ENCODE measurements at regions not wholly inside any gene's neighbourhood (a gene's known extent, or its start where the extent isn't known, plus 50 kb on each side); places are given as distances from the start of the nearest gene placed in this dataset.

DNA sequence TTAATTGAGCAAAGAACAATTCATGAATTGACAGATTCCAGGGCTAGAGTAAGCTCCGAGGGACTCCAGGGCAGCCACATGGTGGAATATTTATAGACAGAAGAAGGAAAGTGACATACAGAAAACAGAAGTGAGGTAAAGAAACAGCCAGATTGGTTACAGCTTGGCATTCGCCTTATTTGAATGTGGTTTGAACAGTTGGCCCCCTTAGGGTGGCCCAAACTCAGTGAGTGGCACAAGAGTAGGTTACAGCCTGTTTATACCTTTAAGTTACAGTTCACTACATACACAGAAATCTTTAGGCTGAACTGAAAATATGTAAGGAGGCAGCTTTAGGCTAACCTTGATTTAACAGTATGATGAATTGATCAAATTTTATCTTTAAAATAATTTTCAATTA is 174.5 kb upstream of the CNOT2 start:
- no peak overlapping the region for H3K23ac ChIP-seq (ENCODE audit: low read length in 2 of 2)
- H4K91ac ChIP-seq (ENCODE audit: low read length), result no peak overlapping the region
- no peak overlapping the region for H3K4me3 ChIP-seq (ENCODE audit: insufficient read depth in 1 of 2, low read depth in 1 of 2, low read length in 2 of 2)
- H3K27me3 ChIP-seq (ENCODE audit: control insufficient read depth in 1 of 2, insufficient read depth in 1 of 2, low read length in 2 of 2), result no peaks in the 10 kb centered on the region
- no peak overlapping the region for H2BK5ac ChIP-seq (ENCODE audit: low read depth, low read length, poor library complexity, severe bottlenecking)
- H3K4me2 ChIP-seq (ENCODE audit: low read length, poor library complexity, severe bottlenecking), result no peak overlapping the region
- H3K9me3 ChIP-seq (ENCODE audit: control insufficient read depth, low read length), result no peaks in the 10 kb centered on the region
- no peaks in the 10 kb centered on the region for H3K4me1 ChIP-seq (ENCODE audit: control insufficient read depth, insufficient read depth, low read depth, low read length)
- no peak for DNase-seq
- H3K27ac ChIP-seq (ENCODE audit: low read length, poor library complexity, severe bottlenecking), result no peak overlapping the region
- peak overlapping the region; percentile 30 for H2BK120ac ChIP-seq (ENCODE audit: low read depth, low read length)
- WGBS, result 63% methylated on average over 2 of the region's 2 CpGs
- H3K36me3 ChIP-seq (ENCODE audit: control insufficient read depth in 1 of 2, insufficient read depth in 2 of 2, low read depth in 1 of 2, low read length in 2 of 2), result no peaks in the 10 kb centered on the region
- H2AFZ ChIP-seq (ENCODE audit: low read depth, low read length), result no peak overlapping the region
- H3K18ac ChIP-seq (ENCODE audit: low read depth in 1 of 2, low read length in 2 of 2), result no peak overlapping the region
- no peak overlapping the region for H4K8ac ChIP-seq (ENCODE audit: low read length)
- no peak overlapping the region for H3K4ac ChIP-seq (ENCODE audit: low read depth in 1 of 2, low read length in 2 of 2)
- no peaks in the 10 kb centered on the region for H3K79me1 ChIP-seq (replicated peaks; ENCODE audit: low read length, poor library complexity, severe bottlenecking)
- H2BK12ac ChIP-seq (ENCODE audit: low read length in 2 of 2), result no peak overlapping the region
- H3K9ac ChIP-seq (ENCODE audit: low read length), result no peak overlapping the region
- no peak overlapping the region for H3K14ac ChIP-seq (ENCODE audit: low read length in 2 of 2)
- no peak overlapping the region for H2AK5ac ChIP-seq (ENCODE audit: low read length, severe bottlenecking)
- no peak overlapping the region for H2BK15ac ChIP-seq (ENCODE audit: low read depth, poor library complexity, severe bottlenecking)

- DNase-seq, result no peak
- no peaks in the 10 kb centered on the region for H3K36me3 ChIP-seq (ENCODE audit: control insufficient read depth in 1 of 2, insufficient read depth in 2 of 2, low read depth in 1 of 2, low read length in 2 of 2)
- no peaks in the 10 kb centered on the region for H3K9me3 ChIP-seq (ENCODE audit: control insufficient read depth, low read length)
- no peak overlapping the region for H3K9ac ChIP-seq (ENCODE audit: low read length)
- no peak overlapping the region for H2BK5ac ChIP-seq (ENCODE audit: low read depth, low read length, poor library complexity, severe bottlenecking)
- H3K4me2 ChIP-seq (ENCODE audit: low read length, poor library complexity, severe bottlenecking), result no peak overlapping the region
- H3K4ac ChIP-seq (ENCODE audit: low read depth in 1 of 2, low read length in 2 of 2), result no peak overlapping the region
- no peak overlapping the region for H4K91ac ChIP-seq (ENCODE audit: low read length)
- H2BK12ac ChIP-seq (ENCODE audit: low read length in 2 of 2), result no peak overlapping the region
- no peak overlapping the region for H3K23ac ChIP-seq (ENCODE audit: low read length in 2 of 2)
- H4K8ac ChIP-seq (ENCODE audit: low read length), result no peak overlapping the region
- no peak overlapping the region for H2AK5ac ChIP-seq (ENCODE audit: low read length, severe bottlenecking)
- H3K4me1 ChIP-seq (ENCODE audit: control insufficient read depth, insufficient read depth, low read depth, low read length), result no peaks in the 10 kb centered on the region
- no peak overlapping the region for H3K18ac ChIP-seq (ENCODE audit: low read depth in 1 of 2, low read length in 2 of 2)
- WGBS, result 65% methylated on average over 3 of the region's 5 CpGs
- no peak overlapping the region for H3K27ac ChIP-seq (ENCODE audit: low read length, poor library complexity, severe bottlenecking)
- no peaks in the 10 kb centered on the region for H3K79me1 ChIP-seq (replicated peaks; ENCODE audit: low read length, poor library complexity, severe bottlenecking)
- H3K14ac ChIP-seq (ENCODE audit: low read length in 2 of 2), result peak overlapping the region in 1 of 2 experiments; percentile 22
- no peak overlapping the region for H2BK15ac ChIP-seq (ENCODE audit: low read depth, poor library complexity, severe bottlenecking)
- H2BK120ac ChIP-seq (ENCODE audit: low read depth, low read length), result no peak overlapping the region
- no peaks in the 10 kb centered on the region for H3K27me3 ChIP-seq (ENCODE audit: control insufficient read depth in 1 of 2, insufficient read depth in 1 of 2, low read length in 2 of 2)
- H2AFZ ChIP-seq (ENCODE audit: low read depth, low read length), result no peak overlapping the region
- no peak overlapping the region for H3K4me3 ChIP-seq (ENCODE audit: insufficient read depth in 1 of 2, low read depth in 1 of 2, low read length in 2 of 2)
These were observed 173.8 kb upstream of the CNOT2 start for GRCh38 chr12:70069221-70070105.

GRCh38 chr12:70070494-70071007 is 172.7 kb upstream of the CNOT2 start:
- WGBS, result 5% methylated on average over 1 of the region's 5 CpGs
- no peak overlapping the region for H3K9ac ChIP-seq (ENCODE audit: low read length)

DNA sequence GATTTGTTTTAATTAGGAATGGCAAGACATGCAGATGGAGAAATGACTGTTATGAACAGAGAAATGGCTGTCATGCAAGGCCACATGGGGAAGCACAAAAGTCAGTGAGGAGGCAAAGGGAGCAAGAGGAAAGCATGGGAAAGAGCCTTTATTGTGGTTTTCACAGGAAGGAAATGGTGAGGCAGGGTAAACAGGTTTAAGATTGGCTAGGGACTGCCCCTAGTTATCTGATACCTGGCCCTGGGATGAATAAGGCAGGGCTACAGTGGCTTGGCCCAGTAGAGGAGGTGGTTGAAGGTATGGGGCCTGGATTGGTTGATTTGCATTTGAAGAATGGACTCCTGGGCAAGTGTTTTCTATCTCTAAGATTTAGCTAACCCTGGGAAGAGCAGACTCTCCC is 168.7 kb upstream of the CNOT2 start:
- Histone ChIP-seq H3K79me1 (replicated peaks; ENCODE audit: low read length, poor library complexity, severe bottlenecking) (no peaks in the 10 kb centered on the region), H2BK120ac (ENCODE audit: low read depth, low read length) (no peak overlapping the region), H4K8ac (ENCODE audit: low read length) (no peak overlapping the region), H3K18ac (ENCODE audit: low read depth in 1 of 2, low read length in 2 of 2) (no peak overlapping the region), H3K36me3 (ENCODE audit: control insufficient read depth in 1 of 2, insufficient read depth in 2 of 2, low read depth in 1 of 2, low read length in 2 of 2) (no peaks in the 10 kb centered on the region), H4K91ac (ENCODE audit: low read length) (no peak overlapping the region), H2AK5ac (ENCODE audit: low read length, severe bottlenecking) (no peak overlapping the region), H3K27ac (ENCODE audit: low read length, poor library complexity, severe bottlenecking) (no peak overlapping the region), H3K14ac (ENCODE audit: low read length in 2 of 2) (no peak overlapping the region), H2BK15ac (ENCODE audit: low read depth, poor library complexity, severe bottlenecking) (no peak overlapping the region), H3K4ac (ENCODE audit: low read depth in 1 of 2, low read length in 2 of 2) (no peak overlapping the region), H2AFZ (ENCODE audit: low read depth, low read length) (no peak overlapping the region), H2BK12ac (ENCODE audit: low read length in 2 of 2) (no peak overlapping the region), H3K9ac (ENCODE audit: low read length) (no peak overlapping the region), H3K4me3 (ENCODE audit: insufficient read depth in 1 of 2, low read depth in 1 of 2, low read length in 2 of 2) (no peak overlapping the region), H2BK5ac (ENCODE audit: low read depth, low read length, poor library complexity, severe bottlenecking) (no peak overlapping the region), H3K9me3 (ENCODE audit: control insufficient read depth, low read length) (no peaks in the 10 kb centered on the region), H3K27me3 (ENCODE audit: control insufficient read depth in 1 of 2, insufficient read depth in 1 of 2, low read length in 2 of 2) (no peaks in the 10 kb centered on the region), H3K4me1 (ENCODE audit: control insufficient read depth, insufficient read depth, low read depth, low read length) (no peaks in the 10 kb centered on the region), H3K23ac (ENCODE audit: low read length in 2 of 2) (no peak overlapping the region), H3K4me2 (ENCODE audit: low read length, poor library complexity, severe bottlenecking) (no peak overlapping the region)
- DNase-seq, result no peak

More at GRCh38 chr12:70070494-70071007, 172.7 kb upstream of the CNOT2 start:
- H3K9me3 ChIP-seq (ENCODE audit: control insufficient read depth, low read length), result no peaks in the 10 kb centered on the region
- H4K8ac ChIP-seq (ENCODE audit: low read length), result no peak overlapping the region
- H3K79me1 ChIP-seq (replicated peaks; ENCODE audit: low read length, poor library complexity, severe bottlenecking), result no peaks in the 10 kb centered on the region
- no peak overlapping the region for H2BK5ac ChIP-seq (ENCODE audit: low read depth, low read length, poor library complexity, severe bottlenecking)
- no peak overlapping the region for H3K18ac ChIP-seq (ENCODE audit: low read depth in 1 of 2, low read length in 2 of 2)
- H3K36me3 ChIP-seq (ENCODE audit: control insufficient read depth in 1 of 2, insufficient read depth in 2 of 2, low read depth in 1 of 2, low read length in 2 of 2), result no peaks in the 10 kb centered on the region
- peak; percentile 37 for DNase-seq
- no peak overlapping the region for H2BK120ac ChIP-seq (ENCODE audit: low read depth, low read length)
- H2BK15ac ChIP-seq (ENCODE audit: low read depth, poor library complexity, severe bottlenecking), result no peak overlapping the region
- no peak overlapping the region for H3K14ac ChIP-seq (ENCODE audit: low read length in 2 of 2)
- no peak overlapping the region for H2AFZ ChIP-seq (ENCODE audit: low read depth, low read length)
- no peak overlapping the region for H3K4me2 ChIP-seq (ENCODE audit: low read length, poor library complexity, severe bottlenecking)
- no peaks in the 10 kb centered on the region for H3K4me1 ChIP-seq (ENCODE audit: control insufficient read depth, insufficient read depth, low read depth, low read length)
- H3K27ac ChIP-seq (ENCODE audit: low read length, poor library complexity, severe bottlenecking), result peak overlapping the region; percentile 29
- H4K91ac ChIP-seq (ENCODE audit: low read length), result no peak overlapping the region
- H2AK5ac ChIP-seq (ENCODE audit: low read length, severe bottlenecking), result no peak overlapping the region
- no peaks in the 10 kb centered on the region for H3K27me3 ChIP-seq (ENCODE audit: control insufficient read depth in 1 of 2, insufficient read depth in 1 of 2, low read length in 2 of 2)
- H2BK12ac ChIP-seq (ENCODE audit: low read length in 2 of 2), result no peak overlapping the region
- H3K4me3 ChIP-seq (ENCODE audit: insufficient read depth in 1 of 2, low read depth in 1 of 2, low read length in 2 of 2), result no peak overlapping the region
- H3K4ac ChIP-seq (ENCODE audit: low read depth in 1 of 2, low read length in 2 of 2), result no peak overlapping the region
- H3K23ac ChIP-seq (ENCODE audit: low read length in 2 of 2), result no peak overlapping the region

Data from mesenchymal stem cell (in vitro differentiated cells and primary cell).